GM12878 (cell line): ENCODE measurements at regions not wholly inside any gene's neighbourhood (a gene's known extent, or its start where the extent isn't known, plus 50 kb on each side); places are given as distances from the start of the nearest gene placed in this dataset.

ENCODE experiments used
- ATAC-seq: fragments of 200-7000 bp; cut with Tn5 transposase; 3 replicates; pipeline ENCODE4 v1.9.1; 2020; ENCODE audit warnings: mild to moderate bottlenecking, moderate library complexity
- BruUV-seq: library from RNA; stranded (reverse); fragments of 400-500 nt; replicated peaks from 2 replicates; lab custom pipeline; 2021; lab: Mats Ljungman, UMichigan
- CTCF ChIA-PET: fragments of 300-600 bp; sonication (Branson Sonifier 250); formaldehyde crosslinking; extraction: SDS; loops from one replicate; lab custom pipeline; 2021; ENCODE audit warnings: inconsistent platforms; lab: Yijun Ruan, JAX
- POLR2A ChIA-PET: fragments of 350-600 bp; formaldehyde crosslinking; extraction: SDS; loops from one replicate; lab custom pipeline; 2021; ENCODE audit warnings: inconsistent platforms; lab: Charles Lee
- RAD21 ChIA-PET: fragments of 300-600 bp; sonication (Branson Sonifier 250); formaldehyde crosslinking; loops from one replicate; lab custom pipeline; 2023; ENCODE audit warnings: antibody characterized with exemption; ENCODE audit not compliant: unreplicated experiment; lab: Charles Lee
- SMC1A ChIA-PET: fragments of 300-600 bp; sonication (Branson Sonifier 250); formaldehyde crosslinking; loops from one replicate; lab custom pipeline; 2023; ENCODE audit not compliant: unreplicated experiment, uncharacterized antibody; lab: Charles Lee
- DNase-seq: peaks from one replicate; pipeline ENCODE4 v3.0.0-alpha.2; 2011; ENCODE audit warnings: low read depth, low spot score
- FAIRE-seq: peaks from 3 replicates; lab custom pipeline; 2011; peaks lifted over from hg19 to GRCh38; lab: Jason Lieb, UNC
- H2AFZ ChIP-seq: 2 replicates; pipeline ENCODE4 v1.6.0; 2011; ENCODE audit warnings: low read depth, low read length, control low read depth; ENCODE audit not compliant: control insufficient read depth
- H3K27ac ChIP-seq: 2 replicates; pipeline ENCODE4 v1.5.1; 2011; ENCODE audit warnings: control low read depth; ENCODE audit not compliant: control insufficient read depth, insufficient read depth
- H3K27me3 ChIP-seq, 2 experiments: replicated peaks in 1 of 2; 2 replicates each; pipeline versions ENCODE4 v1.6.0 to v1.6.1; 2011; ENCODE audit warnings: low read length in 1 of 2; ENCODE audit not compliant: control insufficient read depth in 2 of 2, insufficient read depth in 2 of 2
- H3K36me3 ChIP-seq, 2 experiments: 2 replicates each; pipeline ENCODE4 v1.5.1; 2011; ENCODE audit warnings: low read length in 1 of 2; ENCODE audit not compliant: control insufficient read depth in 2 of 2, insufficient read depth in 2 of 2
- H3K4me1 ChIP-seq: 2 replicates; pipeline ENCODE4 v1.6.1; 2011; ENCODE audit warnings: mild to moderate bottlenecking, low read length, moderate library complexity, mixed read lengths; ENCODE audit not compliant: control insufficient read depth, insufficient read depth
- H3K4me2 ChIP-seq: 2 replicates; pipeline ENCODE4 v1.6.0; 2011; ENCODE audit warnings: control low read depth; ENCODE audit not compliant: control insufficient read depth, insufficient read depth
- H3K4me3 ChIP-seq: fragments of 200-600 bp; sonication (generic); 2 replicates; pipeline ENCODE4 v1.5.1; 2016
- H3K79me2 ChIP-seq: 2 replicates; pipeline ENCODE4 v1.6.0; 2011; ENCODE audit warnings: low read length; ENCODE audit not compliant: control insufficient read depth, insufficient read depth
- H3K9ac ChIP-seq: 2 replicates; pipeline ENCODE4 v1.8.0; 2011; ENCODE audit warnings: low read length, control low read depth, mixed read lengths; ENCODE audit not compliant: control insufficient read depth, insufficient read depth
- H3K9me3 ChIP-seq: replicated peaks from 3 replicates; pipeline ENCODE4 v1.5.1; 2011; ENCODE audit warnings: mild to moderate bottlenecking, low read length; ENCODE audit not compliant: control insufficient read depth, insufficient read depth
- H4K20me1 ChIP-seq: 2 replicates; pipeline ENCODE4 v1.6.0; 2011; ENCODE audit not compliant: control insufficient read depth, insufficient read depth
- FOS ChIP-seq: IDR thresholded peaks from 3 replicates; pipeline ENCODE4 v1.6.1; 2011; ENCODE audit warnings: borderline replicate concordance; ENCODE audit not compliant: insufficient read length; ENCODE audit errors: extremely low read depth
- FOXM1 ChIP-seq: IDR thresholded peaks from 2 replicates; pipeline ENCODE4 v1.6.1; 2012; ENCODE audit warnings: low read depth, mild to moderate bottlenecking, inconsistent platforms, low read length, moderate library complexity
- NFXL1 ChIP-seq: fragments of 450-650 bp; IDR thresholded peaks from 2 replicates; pipeline ENCODE4 v1.6.1; 2017; ENCODE audit warnings: antibody characterized with exemption, mild to moderate bottlenecking, borderline replicate concordance
- POLR2AphosphoS5 ChIP-seq: IDR thresholded peaks from 2 replicates; pipeline ENCODE4 v1.6.1; 2011; ENCODE audit warnings: mild to moderate bottlenecking, low read length, inconsistent platforms
- SUPT20H ChIP-seq: IDR thresholded peaks from 2 replicates; pipeline ENCODE4 v1.6.1; 2011; ENCODE audit warnings: low read depth, mild to moderate bottlenecking, low read length, moderate library complexity, borderline replicate concordance; ENCODE audit not compliant: control insufficient read depth
- TCF7 ChIP-seq: IDR thresholded peaks from 2 replicates; pipeline ENCODE4 v1.6.1; 2014; ENCODE audit warnings: antibody characterized with exemption, borderline replicate concordance
- WGBS: methylation state at CpG from one replicate; pipeline ENCODE4 v1.1.6; 2016; ENCODE audit warnings: low lambda C conversion rate; ENCODE audit not compliant: insufficient replicate concordance, insufficient coverage; ENCODE audit errors: missing lambda C conversion rate; 5-methylcytosine and 5-hydroxymethylcytosine counted together
- in situ Hi-C: fragments of 300-500 bp; cut with MboI; formaldehyde crosslinking; loops from 9 replicates; pipeline ENCODE4 v1.14.3; 2018; ENCODE audit warnings: mixed read lengths
- intact Hi-C: fragments of 100-400 bp; cut with micrococcal nuclease; formaldehyde crosslinking; loops from one replicate; pipeline ENCODE4 v1.14.2; 2022; ENCODE audit not compliant: unreplicated experiment
- TF ChIP-seq, protein P1 (sequence below): IDR thresholded peaks from 2 replicates; pipeline ENCODE4 v1.6.1; 2011; ENCODE audit warnings: low read depth, mild to moderate bottlenecking, low read length, moderate library complexity, borderline replicate concordance; ENCODE audit errors: extremely low read depth
- TF ChIP-seq, protein P2 (sequence below): fragments of 450-650 bp; IDR thresholded peaks from 2 replicates; pipeline ENCODE4 v1.6.1; 2017; ENCODE audit warnings: mild to moderate bottlenecking, moderate library complexity
- TF ChIP-seq, protein P3 (sequence below): IDR thresholded peaks from 2 replicates; pipeline ENCODE4 v1.6.1; 2012; ENCODE audit warnings: mild to moderate bottlenecking, low read depth, low read length
- TF ChIP-seq, protein P4 (sequence below): fragments of 450-650 bp; conservative IDR thresholded peaks from 2 replicates; pipeline ENCODE4 v1.6.1; 2017; ENCODE audit warnings: mild to moderate bottlenecking, moderate library complexity

DNA sequence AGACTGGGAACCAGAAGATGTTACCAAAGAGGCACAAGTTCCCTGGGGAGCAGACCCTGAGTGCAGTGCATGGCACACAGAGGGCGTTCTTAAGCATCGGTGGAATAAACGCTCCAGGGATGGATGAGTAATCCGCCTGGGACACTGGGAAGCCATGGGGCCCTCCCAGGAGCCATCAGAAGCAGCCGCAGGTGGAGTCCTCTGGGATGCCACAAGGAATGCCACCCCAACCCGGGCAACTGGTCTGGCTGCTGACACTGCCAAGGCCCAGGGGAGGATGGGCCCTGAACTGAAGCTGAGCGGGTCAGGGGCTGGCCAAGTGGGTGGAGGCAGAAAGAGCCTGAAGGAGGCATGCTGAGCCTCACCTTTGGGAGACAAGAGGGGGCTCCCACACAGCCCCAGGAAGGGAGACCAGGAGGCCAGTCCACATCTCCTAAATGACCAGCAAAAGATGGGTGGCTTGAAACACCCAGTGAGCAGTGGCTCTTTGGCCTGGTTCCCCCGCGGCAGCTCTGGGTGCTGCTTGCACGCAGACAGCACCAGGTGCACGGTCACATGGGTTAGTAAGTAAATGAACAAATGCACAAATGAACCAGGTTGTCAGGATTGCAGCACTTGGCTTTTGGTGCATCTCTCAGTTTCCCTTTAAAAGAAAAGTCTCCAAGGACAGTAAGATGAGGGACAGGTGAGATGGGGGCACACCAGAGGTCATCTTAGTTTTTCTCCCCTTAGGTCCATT, 141.3 kb upstream of the ZMIZ1 start (continued):
- TF ChIP-seq POLR2AphosphoS5, result no peak
- no peak for TF ChIP-seq FOS

DNA sequence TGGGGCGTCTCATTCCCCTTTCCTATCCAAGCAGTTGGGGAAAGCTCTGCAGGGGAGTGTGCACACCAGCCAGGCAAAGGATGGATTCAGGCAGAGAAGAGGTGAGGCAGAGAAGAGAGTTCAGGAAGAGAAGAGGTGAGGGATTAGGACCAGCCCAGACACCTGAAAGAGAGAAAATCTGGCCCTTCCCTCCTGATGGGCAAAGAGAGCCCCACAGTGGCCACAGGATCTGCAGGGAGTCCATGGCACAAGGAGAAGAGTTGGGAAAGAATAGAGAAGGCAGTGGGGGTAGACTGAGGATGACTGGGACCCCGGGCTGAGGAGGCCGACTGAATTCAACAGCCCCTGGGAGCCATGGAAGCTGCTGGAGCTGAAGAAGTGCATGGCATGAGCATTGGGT, 140.4 kb upstream of the ZMIZ1 start:
- H3K36me3 ChIP-seq, result no peaks in the 10 kb centered on the region
- ChIA-PET RAD21 (no interaction called here), POLR2A (no interaction called here), SMC1A (no interaction called here), CTCF (no interaction called here)
- in situ Hi-C loops, result no loop called here
- H4K20me1 ChIP-seq, result no peaks in the 10 kb centered on the region; the same call in 1 of the 2 replicates
- H3K4me2 ChIP-seq, result no peak overlapping the region
- H3K9me3 ChIP-seq, result no peaks in the 10 kb centered on the region
- DNase-seq (no peak), ATAC-seq (no peak), FAIRE-seq (no peak)
- BruUV-seq, result no TSS peak
- H3K79me2 ChIP-seq, result no peaks in the 10 kb centered on the region
- intact Hi-C loops, result no loop called here
- H3K27me3 ChIP-seq, result peaks cover 1 to 8% of the 10 kb centered on the region in 2 experiments
- no peak overlapping the region for H2AFZ ChIP-seq
- 3% methylated on average over 3 of the region's 3 CpGs for WGBS
- H3K4me1 ChIP-seq, result no peaks in the 10 kb centered on the region
- no peak overlapping the region for H3K27ac ChIP-seq
- TF ChIP-seq, protein P1, sequence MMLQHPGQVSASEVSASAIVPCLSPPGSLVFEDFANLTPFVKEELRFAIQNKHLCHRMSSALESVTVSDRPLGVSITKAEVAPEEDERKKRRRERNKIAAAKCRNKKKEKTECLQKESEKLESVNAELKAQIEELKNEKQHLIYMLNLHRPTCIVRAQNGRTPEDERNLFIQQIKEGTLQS, result no peak
- no peak for TF ChIP-seq FOXM1
- no peak for TF ChIP-seq POLR2AphosphoS5
- TF ChIP-seq, protein P2, sequence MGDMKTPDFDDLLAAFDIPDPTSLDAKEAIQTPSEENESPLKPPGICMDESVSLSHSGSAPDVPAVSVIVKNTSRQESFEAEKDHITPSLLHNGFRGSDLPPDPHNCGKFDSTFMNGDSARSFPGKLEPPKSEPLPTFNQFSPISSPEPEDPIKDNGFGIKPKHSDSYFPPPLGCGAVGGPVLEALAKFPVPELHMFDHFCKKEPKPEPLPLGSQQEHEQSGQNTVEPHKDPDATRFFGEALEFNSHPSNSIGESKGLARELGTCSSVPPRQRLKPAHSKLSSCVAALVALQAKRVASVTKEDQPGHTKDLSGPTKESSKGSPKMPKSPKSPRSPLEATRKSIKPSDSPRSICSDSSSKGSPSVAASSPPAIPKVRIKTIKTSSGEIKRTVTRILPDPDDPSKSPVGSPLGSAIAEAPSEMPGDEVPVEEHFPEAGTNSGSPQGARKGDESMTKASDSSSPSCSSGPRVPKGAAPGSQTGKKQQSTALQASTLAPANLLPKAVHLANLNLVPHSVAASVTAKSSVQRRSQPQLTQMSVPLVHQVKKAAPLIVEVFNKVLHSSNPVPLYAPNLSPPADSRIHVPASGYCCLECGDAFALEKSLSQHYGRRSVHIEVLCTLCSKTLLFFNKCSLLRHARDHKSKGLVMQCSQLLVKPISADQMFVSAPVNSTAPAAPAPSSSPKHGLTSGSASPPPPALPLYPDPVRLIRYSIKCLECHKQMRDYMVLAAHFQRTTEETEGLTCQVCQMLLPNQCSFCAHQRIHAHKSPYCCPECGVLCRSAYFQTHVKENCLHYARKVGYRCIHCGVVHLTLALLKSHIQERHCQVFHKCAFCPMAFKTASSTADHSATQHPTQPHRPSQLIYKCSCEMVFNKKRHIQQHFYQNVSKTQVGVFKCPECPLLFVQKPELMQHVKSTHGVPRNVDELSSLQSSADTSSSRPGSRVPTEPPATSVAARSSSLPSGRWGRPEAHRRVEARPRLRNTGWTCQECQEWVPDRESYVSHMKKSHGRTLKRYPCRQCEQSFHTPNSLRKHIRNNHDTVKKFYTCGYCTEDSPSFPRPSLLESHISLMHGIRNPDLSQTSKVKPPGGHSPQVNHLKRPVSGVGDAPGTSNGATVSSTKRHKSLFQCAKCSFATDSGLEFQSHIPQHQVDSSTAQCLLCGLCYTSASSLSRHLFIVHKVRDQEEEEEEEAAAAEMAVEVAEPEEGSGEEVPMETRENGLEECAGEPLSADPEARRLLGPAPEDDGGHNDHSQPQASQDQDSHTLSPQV, result no peak
- TF ChIP-seq TCF7, result no peak
- TF ChIP-seq SUPT20H, result no peak
- TF ChIP-seq, protein P3, sequence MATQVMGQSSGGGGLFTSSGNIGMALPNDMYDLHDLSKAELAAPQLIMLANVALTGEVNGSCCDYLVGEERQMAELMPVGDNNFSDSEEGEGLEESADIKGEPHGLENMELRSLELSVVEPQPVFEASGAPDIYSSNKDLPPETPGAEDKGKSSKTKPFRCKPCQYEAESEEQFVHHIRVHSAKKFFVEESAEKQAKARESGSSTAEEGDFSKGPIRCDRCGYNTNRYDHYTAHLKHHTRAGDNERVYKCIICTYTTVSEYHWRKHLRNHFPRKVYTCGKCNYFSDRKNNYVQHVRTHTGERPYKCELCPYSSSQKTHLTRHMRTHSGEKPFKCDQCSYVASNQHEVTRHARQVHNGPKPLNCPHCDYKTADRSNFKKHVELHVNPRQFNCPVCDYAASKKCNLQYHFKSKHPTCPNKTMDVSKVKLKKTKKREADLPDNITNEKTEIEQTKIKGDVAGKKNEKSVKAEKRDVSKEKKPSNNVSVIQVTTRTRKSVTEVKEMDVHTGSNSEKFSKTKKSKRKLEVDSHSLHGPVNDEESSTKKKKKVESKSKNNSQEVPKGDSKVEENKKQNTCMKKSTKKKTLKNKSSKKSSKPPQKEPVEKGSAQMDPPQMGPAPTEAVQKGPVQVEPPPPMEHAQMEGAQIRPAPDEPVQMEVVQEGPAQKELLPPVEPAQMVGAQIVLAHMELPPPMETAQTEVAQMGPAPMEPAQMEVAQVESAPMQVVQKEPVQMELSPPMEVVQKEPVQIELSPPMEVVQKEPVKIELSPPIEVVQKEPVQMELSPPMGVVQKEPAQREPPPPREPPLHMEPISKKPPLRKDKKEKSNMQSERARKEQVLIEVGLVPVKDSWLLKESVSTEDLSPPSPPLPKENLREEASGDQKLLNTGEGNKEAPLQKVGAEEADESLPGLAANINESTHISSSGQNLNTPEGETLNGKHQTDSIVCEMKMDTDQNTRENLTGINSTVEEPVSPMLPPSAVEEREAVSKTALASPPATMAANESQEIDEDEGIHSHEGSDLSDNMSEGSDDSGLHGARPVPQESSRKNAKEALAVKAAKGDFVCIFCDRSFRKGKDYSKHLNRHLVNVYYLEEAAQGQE, result no peak
- TF ChIP-seq, protein P4, sequence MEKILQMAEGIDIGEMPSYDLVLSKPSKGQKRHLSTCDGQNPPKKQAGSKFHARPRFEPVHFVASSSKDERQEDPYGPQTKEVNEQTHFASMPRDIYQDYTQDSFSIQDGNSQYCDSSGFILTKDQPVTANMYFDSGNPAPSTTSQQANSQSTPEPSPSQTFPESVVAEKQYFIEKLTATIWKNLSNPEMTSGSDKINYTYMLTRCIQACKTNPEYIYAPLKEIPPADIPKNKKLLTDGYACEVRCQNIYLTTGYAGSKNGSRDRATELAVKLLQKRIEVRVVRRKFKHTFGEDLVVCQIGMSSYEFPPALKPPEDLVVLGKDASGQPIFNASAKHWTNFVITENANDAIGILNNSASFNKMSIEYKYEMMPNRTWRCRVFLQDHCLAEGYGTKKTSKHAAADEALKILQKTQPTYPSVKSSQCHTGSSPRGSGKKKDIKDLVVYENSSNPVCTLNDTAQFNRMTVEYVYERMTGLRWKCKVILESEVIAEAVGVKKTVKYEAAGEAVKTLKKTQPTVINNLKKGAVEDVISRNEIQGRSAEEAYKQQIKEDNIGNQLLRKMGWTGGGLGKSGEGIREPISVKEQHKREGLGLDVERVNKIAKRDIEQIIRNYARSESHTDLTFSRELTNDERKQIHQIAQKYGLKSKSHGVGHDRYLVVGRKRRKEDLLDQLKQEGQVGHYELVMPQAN, result no peak
- no peak for TF ChIP-seq NFXL1
- H3K9ac ChIP-seq, result no peak overlapping the region
- H3K4me3 ChIP-seq, result no peak overlapping the region
